Sigmoid colon (tissue), 6 donors: ENCODE measurements at regions not wholly inside any gene's neighbourhood (a gene's known extent, or its start where the extent isn't known, plus 50 kb on each side); places are given as distances from the start of the nearest gene placed in this dataset.

Experiments
- DNase-seq: peaks from one replicate; pipeline ENCODE4 v3.0.0-alpha.2; 2019
- H3K27ac ChIP-seq, 4 donors: fragments of 200-600 bp; sonication (generic); one replicate each; pipeline ENCODE4 v1.5.1; 2016 to 2019; ENCODE audit warnings: mild to moderate bottlenecking in 1 of 4
- H3K27me3 ChIP-seq, 3 donors: fragments of 200-600 bp; sonication (generic); one replicate each; pipeline ENCODE4 v1.5.1; 2019; ENCODE audit warnings: mild to moderate bottlenecking in 1 of 3
- H3K36me3 ChIP-seq, 4 donors: fragments of 200-600 bp; sonication (generic); one replicate each; pipeline ENCODE4 v1.5.1; 2016 to 2019
- H3K4me1 ChIP-seq, 4 donors: fragments of 200-600 bp; sonication (generic); one replicate each; pipeline ENCODE4 v1.5.1; 2017 to 2019
- H3K4me3 ChIP-seq, 4 donors: fragments of 200-600 bp; sonication (generic); one replicate each; pipeline ENCODE4 v1.5.1; 2017 to 2019; ENCODE audit warnings: mild to moderate bottlenecking in 2 of 4, moderate library complexity in 1 of 4
- H3K9me3 ChIP-seq, 4 donors: fragments of 200-600 bp in 3 of 4; sonication (generic) in 3 of 4; one replicate each; pipeline versions ENCODE4 v1.5.1 to v1.6.1; 2013 to 2019
- CTCF ChIP-seq, 4 experiments: fragments of 450-650 bp in 3 of 4; fragments of 200-600 bp in 1 of 4; IDR thresholded peaks; one replicate each; pipeline ENCODE4 v1.5.1; 2016 to 2019; ENCODE audit warnings: antibody characterized with exemption in 4 of 4, mild to moderate bottlenecking in 3 of 4, moderate library complexity in 2 of 4
- EP300 ChIP-seq, 4 donors: sonication (generic); formaldehyde crosslinking; IDR thresholded peaks; one replicate each; pipeline ENCODE4 v1.6.1; 2017; ENCODE audit warnings: antibody characterized with exemption in 4 of 4
- POLR2A ChIP-seq, 2 donors: fragments of 450-650 bp; IDR thresholded peaks; one replicate each; pipeline ENCODE4 v1.6.1; 2016; ENCODE audit warnings: antibody characterized with exemption in 2 of 2, mild to moderate bottlenecking in 2 of 2, moderate library complexity in 2 of 2
- POLR2AphosphoS5 ChIP-seq, 4 donors: sonication (generic); formaldehyde crosslinking; IDR thresholded peaks; one replicate each; pipeline ENCODE4 v1.6.1; 2017; ENCODE audit warnings: antibody characterized with exemption in 4 of 4
- WGBS, 2 donors: extraction: QIAGEN DNeasy Blood & Tissue Kit; methylation state at CpG; one replicate each; pipeline ENCODE4 v1.1.7; 2013; 5-methylcytosine and 5-hydroxymethylcytosine counted together
- intact Hi-C: fragments of 100-400 bp; cut with DNase I; formaldehyde crosslinking; loops from one replicate; pipeline ENCODE4 v1.15.1; 2023
- donor health status: healthy with polysubstance abuse.
- donor health status: healthy.

- Histone ChIP-seq H3K27me3 (peaks cover 0 to 5% (median 0%) of the 10 kb centered on the region in 3 donors), H3K9me3 (peaks cover 0 to 2% (median 0%) of the 10 kb centered on the region in 4 donors), H3K27ac (no peak overlapping the region), H3K4me1 (no peaks in the 10 kb centered on the region), H3K4me3 (no peak overlapping the region), H3K36me3 (no peaks in the 10 kb centered on the region)
- DNase-seq, result no peak
- TF ChIP-seq POLR2AphosphoS5 (IDR thresholded peaks at IDR 0.05), result no peak
- TF ChIP-seq POLR2A (IDR thresholded peaks at IDR 0.05), result no peak
- no peak for TF ChIP-seq EP300 (IDR thresholded peaks at IDR 0.05)
- no peak for TF ChIP-seq CTCF (IDR thresholded peaks at IDR 0.05)
- intact Hi-C loops, result no loop called here
- WGBS, 2 donors, result 80 to 89% methylated on average over 3 of the region's 3 CpGs
Measured at GRCh38 chr14:65261946-65262345, 150.6 kb upstream of the FUT8 start.

GRCh38 chr14:65263177-65263788 is 149.2 kb upstream of the FUT8 start:
- WGBS, 2 donors, result 91 to 93% methylated on average over 6 of the region's 6 CpGs
- H3K4me1 ChIP-seq, result no peaks in the 10 kb centered on the region
- no peak overlapping the region for H3K27ac ChIP-seq
- no peaks in the 10 kb centered on the region for H3K36me3 ChIP-seq
- H3K27me3 ChIP-seq, result peaks cover 0 to 1% (median 0%) of the 10 kb centered on the region in 3 donors
- no peak for DNase-seq
- H3K9me3 ChIP-seq, result peaks cover 0 to 2% (median 0%) of the 10 kb centered on the region in 4 donors
- intact Hi-C loops, result no loop called here
- no peak overlapping the region for H3K4me3 ChIP-seq
- no peak for TF ChIP-seq EP300 (IDR thresholded peaks at IDR 0.05)
- TF ChIP-seq POLR2AphosphoS5 (IDR thresholded peaks at IDR 0.05), result no peak

- H3K27me3 ChIP-seq, result no peaks in the 10 kb centered on the region
Measured at GRCh38 chr14:65267856-65268255, 144.7 kb upstream of the FUT8 start.

GRCh38 chr14:65268594-65268993 is 143.9 kb upstream of the FUT8 start:
- TF ChIP-seq EP300 (IDR thresholded peaks at IDR 0.05) (no peak), POLR2A (IDR thresholded peaks at IDR 0.05) (no peak), CTCF (IDR thresholded peaks at IDR 0.05) (no peak), POLR2AphosphoS5 (IDR thresholded peaks at IDR 0.05) (no peak)
- Histone ChIP-seq H3K27me3 (no peaks in the 10 kb centered on the region), H3K4me1 (no peaks in the 10 kb centered on the region), H3K4me3 (no peak overlapping the region), H3K36me3 (no peaks in the 10 kb centered on the region), H3K27ac (no peak overlapping the region), H3K9me3 (no peaks in the 10 kb centered on the region)
- intact Hi-C loops, result no loop called here
- 79 to 89% methylated on average over 5 of the region's 5 CpGs for WGBS, 2 donors
- no peak for DNase-seq

More at GRCh38 chr14:65267856-65268255, 144.7 kb upstream of the FUT8 start:
- Histone ChIP-seq H3K4me1 (no peaks in the 10 kb centered on the region), H3K4me3 (no peak overlapping the region), H3K27ac (no peak overlapping the region), H3K9me3 (no peaks in the 10 kb centered on the region), H3K36me3 (no peaks in the 10 kb centered on the region)
- TF ChIP-seq POLR2AphosphoS5 (IDR thresholded peaks at IDR 0.05), result no peak
- TF ChIP-seq CTCF (IDR thresholded peaks at IDR 0.05), result no peak
- TF ChIP-seq EP300 (IDR thresholded peaks at IDR 0.05), result no peak
- TF ChIP-seq POLR2A (IDR thresholded peaks at IDR 0.05), result no peak
- WGBS, 2 donors, result 51 to 84% methylated on average over 5 of the region's 5 CpGs
- intact Hi-C loops, result no loop called here
- no peak for DNase-seq

GRCh38 chr14:65269732-65270131 is 142.8 kb upstream of the FUT8 start:
- Histone ChIP-seq H3K27ac (no peak overlapping the region), H3K36me3 (no peaks in the 10 kb centered on the region), H3K9me3 (no peaks in the 10 kb centered on the region), H3K4me3 (no peak overlapping the region), H3K4me1 (no peaks in the 10 kb centered on the region), H3K27me3 (no peaks in the 10 kb centered on the region)
- intact Hi-C loops, result no loop called here
- 17 to 52% methylated on average over 1 of the region's 1 CpG for WGBS, 2 donors
- TF ChIP-seq POLR2A (IDR thresholded peaks at IDR 0.05), result no peak
- TF ChIP-seq POLR2AphosphoS5 (IDR thresholded peaks at IDR 0.05), result no peak
- TF ChIP-seq CTCF (IDR thresholded peaks at IDR 0.05), result no peak
- DNase-seq, result no peak
